D721Med (cell line): ENCODE measurements at regions not wholly inside any gene's neighbourhood (a gene's known extent, or its start where the extent isn't known, plus 50 kb on each side); places are given as distances from the start of the nearest gene placed in this dataset.

Experiments
- DNase-seq: peaks from one replicate; pipeline ENCODE4 v3.0.0; 2011; ENCODE audit warnings: low spot score; ENCODE audit not compliant: insufficient read length
- FAIRE-seq: peaks from 2 replicates; lab custom pipeline; 2011; peaks lifted over from hg19 to GRCh38; lab: Jason Lieb, UNC
- TF ChIP-seq, protein P1 (sequence below): IDR thresholded peaks from 2 replicates; pipeline ENCODE4 v1.5.1; 2012; ENCODE audit warnings: mild to moderate bottlenecking, control low read depth; ENCODE audit not compliant: insufficient read depth; ENCODE audit errors: missing control alignments

- no peak for DNase-seq
- TF ChIP-seq, protein P1, sequence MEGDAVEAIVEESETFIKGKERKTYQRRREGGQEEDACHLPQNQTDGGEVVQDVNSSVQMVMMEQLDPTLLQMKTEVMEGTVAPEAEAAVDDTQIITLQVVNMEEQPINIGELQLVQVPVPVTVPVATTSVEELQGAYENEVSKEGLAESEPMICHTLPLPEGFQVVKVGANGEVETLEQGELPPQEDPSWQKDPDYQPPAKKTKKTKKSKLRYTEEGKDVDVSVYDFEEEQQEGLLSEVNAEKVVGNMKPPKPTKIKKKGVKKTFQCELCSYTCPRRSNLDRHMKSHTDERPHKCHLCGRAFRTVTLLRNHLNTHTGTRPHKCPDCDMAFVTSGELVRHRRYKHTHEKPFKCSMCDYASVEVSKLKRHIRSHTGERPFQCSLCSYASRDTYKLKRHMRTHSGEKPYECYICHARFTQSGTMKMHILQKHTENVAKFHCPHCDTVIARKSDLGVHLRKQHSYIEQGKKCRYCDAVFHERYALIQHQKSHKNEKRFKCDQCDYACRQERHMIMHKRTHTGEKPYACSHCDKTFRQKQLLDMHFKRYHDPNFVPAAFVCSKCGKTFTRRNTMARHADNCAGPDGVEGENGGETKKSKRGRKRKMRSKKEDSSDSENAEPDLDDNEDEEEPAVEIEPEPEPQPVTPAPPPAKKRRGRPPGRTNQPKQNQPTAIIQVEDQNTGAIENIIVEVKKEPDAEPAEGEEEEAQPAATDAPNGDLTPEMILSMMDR: no peak
- FAIRE-seq: no peak
These were observed 178.3 kb upstream of the ZIC3 start for GRCh38 chrX:137387646-137388045.

DNA sequence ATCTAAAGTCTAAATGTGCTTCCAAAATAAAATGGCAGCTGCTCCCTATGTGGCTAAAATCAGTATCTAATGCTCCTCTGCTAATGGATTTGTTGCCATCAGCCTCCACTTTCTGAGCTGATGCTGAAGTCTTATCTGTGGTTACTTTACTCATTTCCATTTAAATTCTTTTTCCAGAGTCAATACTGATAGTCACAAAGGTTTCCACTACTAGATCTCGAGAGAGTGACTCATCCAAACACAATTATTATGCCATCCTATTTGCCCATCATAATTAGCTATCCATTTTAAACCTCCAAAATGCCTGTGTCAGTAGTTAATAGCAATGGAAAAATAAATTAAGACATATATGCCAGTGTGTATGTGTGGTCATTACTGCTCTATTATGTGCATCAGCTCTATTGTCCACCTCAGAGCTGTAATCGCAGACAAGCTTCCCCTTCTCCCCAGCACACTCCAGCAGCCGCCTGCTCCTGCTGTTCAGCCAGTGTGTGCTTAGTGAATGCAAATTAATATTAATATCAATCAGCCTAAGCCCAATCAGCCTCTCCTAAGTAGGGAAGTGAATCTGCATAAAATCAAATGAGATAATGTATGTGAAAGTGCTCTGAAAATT lies 199.8 kb upstream of the ZIC3 start:
- TF ChIP-seq, protein P1: no peak
- no peak for DNase-seq
- FAIRE-seq: no peak

GRCh38 chrX:137363559-137363958 lies 202.4 kb upstream of the ZIC3 start:
- no peak for FAIRE-seq
- no peak for DNase-seq

DNA sequence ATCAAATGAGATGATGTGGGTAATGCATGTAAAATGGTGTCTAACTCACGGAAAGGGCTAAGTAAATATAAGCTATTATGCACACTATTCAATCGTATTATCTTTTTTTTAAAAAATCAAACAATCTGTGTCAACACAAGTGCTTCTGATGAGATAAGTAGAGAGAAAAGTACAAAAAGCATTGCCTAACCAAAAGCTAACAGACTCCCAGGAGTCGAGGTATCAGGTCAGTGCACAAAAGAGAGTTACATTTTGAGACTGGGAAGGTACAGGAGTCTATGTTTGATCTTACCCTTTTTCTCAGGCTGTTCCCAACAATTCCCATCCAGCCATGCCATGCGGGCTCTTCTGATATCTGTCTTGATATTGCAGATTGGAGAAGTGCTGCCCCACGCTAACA lies 203.3 kb upstream of the ZIC3 start:
- no peak for DNase-seq
- no peak for FAIRE-seq

More at GRCh38 chrX:137363559-137363958, 202.4 kb upstream of the ZIC3 start:
- TF ChIP-seq, protein P1: no peak

GRCh38 chrX:137354851-137355250 lies 211.1 kb upstream of the ZIC3 start:
- FAIRE-seq: no peak
- TF ChIP-seq, protein P1: no peak
- no peak for DNase-seq

More for the DNA sequence above, 203.3 kb upstream of the ZIC3 start:
- TF ChIP-seq, protein P1: no peak

DNA sequence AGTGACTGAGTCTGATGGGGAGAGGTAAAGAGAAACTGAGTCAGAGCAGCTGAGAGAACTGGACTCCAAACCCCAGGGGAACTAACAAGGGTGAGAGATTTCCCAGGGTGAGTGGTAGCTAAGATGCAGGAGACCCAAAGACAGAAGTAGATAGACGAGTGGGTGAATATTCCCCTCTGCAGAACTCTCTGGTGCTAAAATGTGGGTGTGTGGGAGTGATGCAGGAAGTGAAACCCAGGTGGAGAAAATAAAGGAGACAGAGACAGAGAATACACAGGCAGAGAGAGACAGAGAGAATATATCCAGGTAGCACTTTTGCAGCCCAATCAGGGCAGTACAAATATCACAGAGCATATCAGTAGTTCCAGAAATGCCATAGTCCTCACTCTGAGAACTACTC lies 212.5 kb upstream of the ZIC3 start:
- no peak for DNase-seq
- FAIRE-seq: no peak
- TF ChIP-seq, protein P1: no peak

DNA sequence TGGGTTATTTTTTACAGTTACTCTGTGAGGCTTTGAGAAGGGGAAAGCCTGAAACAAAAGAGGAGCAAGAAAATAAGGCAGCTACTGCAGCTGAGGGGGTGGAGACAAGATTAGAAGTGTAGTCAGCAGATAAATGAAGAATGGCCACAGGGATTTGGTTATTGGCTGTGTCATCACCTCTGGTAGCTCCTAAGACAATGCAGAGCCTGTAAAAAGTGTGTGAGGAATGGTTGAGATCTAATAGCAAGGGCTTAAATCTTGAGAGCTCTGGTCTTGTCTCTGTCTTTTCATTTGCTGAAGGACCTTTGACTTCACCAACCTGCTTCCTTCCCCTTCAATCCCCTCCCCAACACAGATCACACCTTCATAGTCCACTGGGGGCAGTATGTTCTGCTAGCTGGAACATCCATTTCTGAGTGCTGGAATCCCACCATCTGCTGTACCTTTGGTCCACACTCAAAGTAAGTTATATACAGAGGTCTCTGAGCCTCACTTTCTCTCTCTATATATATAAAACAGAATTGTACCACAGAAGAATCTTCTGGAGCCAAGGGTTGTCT lies 213.7 kb upstream of the ZIC3 start:
- TF ChIP-seq, protein P1: no peak
- DNase-seq (no peak), FAIRE-seq (no peak)
